ENCODE measurements at regions not wholly inside any gene's neighbourhood (a gene's known extent, or its start where the extent isn't known, plus 50 kb on each side); places are given as distances from the start of the nearest gene placed in this dataset.

GRCh38 chr3:56929809-56930615 lies 128.3 kb upstream of the ARHGEF3 start:
- H3K27ac ChIP-seq, result no peak overlapping the region
- intact Hi-C loops (cut with DNase I), result loop anchor here in 1 of 4 donors (10.0 kb wide), 1 partner anchor 55 kb away; no protein-coding TSS in a partner anchor
- TF ChIP-seq, protein P1, sequence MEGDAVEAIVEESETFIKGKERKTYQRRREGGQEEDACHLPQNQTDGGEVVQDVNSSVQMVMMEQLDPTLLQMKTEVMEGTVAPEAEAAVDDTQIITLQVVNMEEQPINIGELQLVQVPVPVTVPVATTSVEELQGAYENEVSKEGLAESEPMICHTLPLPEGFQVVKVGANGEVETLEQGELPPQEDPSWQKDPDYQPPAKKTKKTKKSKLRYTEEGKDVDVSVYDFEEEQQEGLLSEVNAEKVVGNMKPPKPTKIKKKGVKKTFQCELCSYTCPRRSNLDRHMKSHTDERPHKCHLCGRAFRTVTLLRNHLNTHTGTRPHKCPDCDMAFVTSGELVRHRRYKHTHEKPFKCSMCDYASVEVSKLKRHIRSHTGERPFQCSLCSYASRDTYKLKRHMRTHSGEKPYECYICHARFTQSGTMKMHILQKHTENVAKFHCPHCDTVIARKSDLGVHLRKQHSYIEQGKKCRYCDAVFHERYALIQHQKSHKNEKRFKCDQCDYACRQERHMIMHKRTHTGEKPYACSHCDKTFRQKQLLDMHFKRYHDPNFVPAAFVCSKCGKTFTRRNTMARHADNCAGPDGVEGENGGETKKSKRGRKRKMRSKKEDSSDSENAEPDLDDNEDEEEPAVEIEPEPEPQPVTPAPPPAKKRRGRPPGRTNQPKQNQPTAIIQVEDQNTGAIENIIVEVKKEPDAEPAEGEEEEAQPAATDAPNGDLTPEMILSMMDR (IDR thresholded peaks at IDR 0.05), result no peak
- no peak for TF ChIP-seq POLR2A (IDR thresholded peaks at IDR 0.05)
- TF ChIP-seq EP300 (IDR thresholded peaks at IDR 0.05), result no peak
- H3K27me3 ChIP-seq, result no peaks in the 10 kb centered on the region
- DNase-seq, result no peak
- 67 to 83% (median 83%) methylated on average over 10 of the region's 10 CpGs for WGBS, 3 donors
- no peak overlapping the region for H3K4me3 ChIP-seq
- peaks cover 6% of the 10 kb centered on the region for H3K4me1 ChIP-seq (ENCODE audit: insufficient read depth)
- no peaks in the 10 kb centered on the region for H3K9me3 ChIP-seq
- H3K36me3 ChIP-seq, result no peaks in the 10 kb centered on the region

GRCh38 chr3:56928379-56929068 lies 126.8 kb upstream of the ARHGEF3 start:
- no peak overlapping the region for H3K27ac ChIP-seq
- no peak overlapping the region for H3K4me3 ChIP-seq
- no peaks in the 10 kb centered on the region for H3K36me3 ChIP-seq
- no peaks in the 10 kb centered on the region for H3K27me3 ChIP-seq
- intact Hi-C loops (cut with DNase I), result loop anchor here in 1 of 4 donors (10.0 kb wide), 1 partner anchor 56 kb away; no protein-coding TSS in a partner anchor
- peaks cover 6% of the 10 kb centered on the region for H3K4me1 ChIP-seq (ENCODE audit: insufficient read depth)
- no peak for DNase-seq
- H3K9me3 ChIP-seq, result no peaks in the 10 kb centered on the region
- TF ChIP-seq, protein P1 (IDR thresholded peaks at IDR 0.05), result no peak
- no peak for TF ChIP-seq POLR2A (IDR thresholded peaks at IDR 0.05)
- 41 to 67% (median 49%) methylated on average over 3 of the region's 3 CpGs for WGBS, 3 donors

GRCh38 chr3:56927855-56928254 lies 126.1 kb upstream of the ARHGEF3 start:
- Histone ChIP-seq H3K27ac (no peak overlapping the region), H3K4me1 (ENCODE audit: insufficient read depth) (peaks cover 6% of the 10 kb centered on the region), H3K36me3 (no peaks in the 10 kb centered on the region), H3K27me3 (no peaks in the 10 kb centered on the region), H3K4me3 (no peak overlapping the region), H3K9me3 (no peaks in the 10 kb centered on the region)
- 82 to 84% (median 82%) methylated on average over 2 of the region's 2 CpGs for WGBS, 3 donors
- intact Hi-C loops (cut with DNase I), result loop anchor here in 1 of 4 donors (10.0 kb wide), 1 partner anchor 57 kb away; no protein-coding TSS in a partner anchor
- DNase-seq, result no peak
- TF ChIP-seq, protein P1 (IDR thresholded peaks at IDR 0.05), result no peak
- TF ChIP-seq POLR2A (IDR thresholded peaks at IDR 0.05), result no peak
- no peak for TF ChIP-seq EP300 (IDR thresholded peaks at IDR 0.05)

- H3K27me3 ChIP-seq, result no peaks in the 10 kb centered on the region
- DNase-seq, result no peak
- intact Hi-C loops (cut with DNase I), result loop anchor here in 1 of 4 donors (10.0 kb wide), 1 partner anchor 58 kb away; no protein-coding TSS in a partner anchor
- H3K9me3 ChIP-seq, result no peaks in the 10 kb centered on the region
- TF ChIP-seq POLR2A (IDR thresholded peaks at IDR 0.05) (no peak), EP300 (IDR thresholded peaks at IDR 0.05) (no peak)
- TF ChIP-seq, protein P1 (IDR thresholded peaks at IDR 0.05), result no peak
- 67 to 81% (median 69%) methylated on average over 2 of the region's 2 CpGs for WGBS, 3 donors
- peaks cover 8% of the 10 kb centered on the region for H3K4me1 ChIP-seq (ENCODE audit: insufficient read depth)
- no peak overlapping the region for H3K4me3 ChIP-seq
- no peaks in the 10 kb centered on the region for H3K36me3 ChIP-seq
- H3K27ac ChIP-seq, result no peak overlapping the region
Measured at GRCh38 chr3:56926947-56927282, 125.2 kb upstream of the ARHGEF3 start.
